GM18858 (cell line): ENCODE measurements at regions not wholly inside any gene's neighbourhood (a gene's known extent, or its start where the extent isn't known, plus 50 kb on each side); places are given as distances from the start of the nearest gene placed in this dataset.

ENCODE experiments used
- ATAC-seq: cut with Tn5 transposase; IDR thresholded peaks from one replicate; pipeline ENCODE4 v1.9.1; 2021; ENCODE audit not compliant: unreplicated experiment

GRCh38 chr2:196565106-196565765 lies 74.3 kb upstream of the CCDC150 start:
- no peak for ATAC-seq

- ATAC-seq, result no peak
These were observed 73.5 kb upstream of the CCDC150 start for GRCh38 chr2:196565982-196566381.

- ATAC-seq, result no peak
These were observed 72.4 kb upstream of the CCDC150 start for GRCh38 chr2:196566961-196567666.

- ATAC-seq, result no peak
These were observed 71.0 kb upstream of the CCDC150 start for GRCh38 chr2:196568506-196568905.

- no peak for ATAC-seq
These were observed 54.6 kb upstream of the CCDC150 start for GRCh38 chr2:196584903-196585302.

- ATAC-seq, result no peak
These were observed 53.0 kb upstream of the CCDC150 start for GRCh38 chr2:196586511-196586991.

GRCh38 chr2:196587056-196587455 lies 52.5 kb upstream of the CCDC150 start:
- no peak for ATAC-seq

- no peak for ATAC-seq
These were observed 51.8 kb upstream of the CCDC150 start for GRCh38 chr2:196587739-196588138.

GRCh38 chr2:196589419-196589818 lies 50.1 kb upstream of the CCDC150 start:
- no peak for ATAC-seq
